DOHH2 (cell line): ENCODE measurements at regions not wholly inside any gene's neighbourhood (a gene's known extent, or its start where the extent isn't known, plus 50 kb on each side); places are given as distances from the start of the nearest gene placed in this dataset.

ENCODE experiments used
- H3F3A ChIP-seq: fragments of 200-600 bp; sonication (generic), shearing (Covaris generic); 2 replicates; pipeline ENCODE4 v1.6.0; 2016; ENCODE audit warnings: antibody characterized with exemption, mild to moderate bottlenecking; ENCODE audit not compliant: control insufficient read depth, insufficient read depth
- H3K27ac ChIP-seq: fragments of 200-600 bp; sonication (generic); 2 replicates; pipeline ENCODE4 v1.5.1; 2014; ENCODE audit warnings: low read depth, mild to moderate bottlenecking, low read length, moderate library complexity
- H3K27me3 ChIP-seq: fragments of 200-600 bp; sonication (generic); 2 replicates; pipeline ENCODE4 v1.6.1; 2014; ENCODE audit warnings: mild to moderate bottlenecking, low read length, mixed read lengths; ENCODE audit not compliant: control insufficient read depth
- H3K36me3 ChIP-seq: fragments of 200-600 bp; sonication (generic); 2 replicates; pipeline ENCODE4 v1.6.1; 2014; ENCODE audit warnings: mild to moderate bottlenecking, low read length, moderate library complexity, mixed read lengths; ENCODE audit not compliant: control insufficient read depth
- H3K4me1 ChIP-seq: fragments of 200-600 bp; sonication (generic); 2 replicates; pipeline ENCODE4 v1.6.1; 2014; ENCODE audit warnings: mild to moderate bottlenecking, low read length, mixed read lengths; ENCODE audit not compliant: control insufficient read depth
- H3K4me2 ChIP-seq: fragments of 200-600 bp; sonication (generic); 2 replicates; pipeline ENCODE4 v1.6.0; 2014; ENCODE audit warnings: mild to moderate bottlenecking, low read length, moderate library complexity
- H3K4me3 ChIP-seq: fragments of 200-600 bp; sonication (generic); 2 replicates; pipeline ENCODE4 v1.5.1; 2014; ENCODE audit warnings: mild to moderate bottlenecking, low read length, mixed read lengths
- H3K79me2 ChIP-seq: fragments of 200-600 bp; sonication (generic); 2 replicates; pipeline ENCODE4 v1.6.1; 2014; ENCODE audit warnings: mild to moderate bottlenecking, low read length, mixed read lengths; ENCODE audit not compliant: control insufficient read depth
- H3K9me2 ChIP-seq: fragments of 200-600 bp; sonication (generic); replicated peaks from 2 replicates; pipeline ENCODE4 v1.6.1; 2014; ENCODE audit warnings: mild to moderate bottlenecking, low read length, mixed read lengths; ENCODE audit not compliant: control insufficient read depth
- H3K9me3 ChIP-seq: fragments of 200-600 bp; sonication (generic); 2 replicates; pipeline ENCODE4 v1.6.1; 2014; ENCODE audit warnings: antibody characterized with exemption, low read length, mixed read lengths; ENCODE audit not compliant: control insufficient read depth, insufficient read depth
- H4K20me1 ChIP-seq: fragments of 200-600 bp; sonication (generic); 2 replicates; pipeline ENCODE4 v1.6.0; 2014; ENCODE audit warnings: low read depth, mild to moderate bottlenecking, antibody characterized with exemption, low read length, moderate library complexity; ENCODE audit not compliant: control insufficient read depth, insufficient read depth
- CTCF ChIP-seq: fragments of 200-600 bp; sonication (generic); IDR thresholded peaks from one replicate; pipeline ENCODE4 v1.5.1; 2014; ENCODE audit warnings: antibody characterized with exemption, mild to moderate bottlenecking, low read depth, low read length; ENCODE audit not compliant: poor library complexity, severe bottlenecking
- EZH2phosphoT487 ChIP-seq: fragments of 200-600 bp; sonication (generic); IDR thresholded peaks from 2 replicates; pipeline ENCODE4 v1.6.1; 2017; ENCODE audit warnings: borderline replicate concordance, mild to moderate bottlenecking, antibody characterized with exemption, low read length, moderate library complexity, mixed read lengths

GRCh38 chr1:117289316-117289870 is 77.9 kb upstream of the MAN1A2 start:
- Histone ChIP-seq H4K20me1 (no peaks in the 10 kb centered on the region), H3K9me3 (no peaks in the 10 kb centered on the region), H3K79me2 (no peaks in the 10 kb centered on the region), H3K4me1 (no peaks in the 10 kb centered on the region), H3K36me3 (no peaks in the 10 kb centered on the region), H3K4me2 (no peak overlapping the region), H3K9me2 (no peaks in the 10 kb centered on the region), H3K4me3 (no peak overlapping the region), H3K27ac (no peak overlapping the region), H3F3A (no peaks in the 10 kb centered on the region), H3K27me3 (peaks cover 3% of the 10 kb centered on the region; the same call in 1 of the 2 replicates)
- no peak for TF ChIP-seq CTCF
- TF ChIP-seq EZH2phosphoT487, result no peak

- Histone ChIP-seq H3F3A (no peaks in the 10 kb centered on the region), H3K4me3 (no peak overlapping the region), H3K9me2 (no peaks in the 10 kb centered on the region), H3K9me3 (no peaks in the 10 kb centered on the region), H3K27me3 (peaks cover 3% of the 10 kb centered on the region; the same call in 1 of the 2 replicates), H3K4me2 (no peak overlapping the region), H3K27ac (no peak overlapping the region), H4K20me1 (no peaks in the 10 kb centered on the region), H3K4me1 (no peaks in the 10 kb centered on the region), H3K36me3 (no peaks in the 10 kb centered on the region), H3K79me2 (no peaks in the 10 kb centered on the region)
- TF ChIP-seq EZH2phosphoT487, result no peak
- no peak for TF ChIP-seq CTCF
These were observed 75.8 kb upstream of the VTCN1 start for GRCh38 chr1:117286562-117286961.

- H3K27ac ChIP-seq, result no peak overlapping the region
- no peaks in the 10 kb centered on the region for H3F3A ChIP-seq
- H3K36me3 ChIP-seq, result no peaks in the 10 kb centered on the region
- H4K20me1 ChIP-seq, result no peaks in the 10 kb centered on the region
- H3K79me2 ChIP-seq, result no peaks in the 10 kb centered on the region
- H3K9me3 ChIP-seq, result no peaks in the 10 kb centered on the region
- no peak overlapping the region for H3K4me3 ChIP-seq
- no peaks in the 10 kb centered on the region for H3K9me2 ChIP-seq
- no peak for TF ChIP-seq EZH2phosphoT487
- TF ChIP-seq CTCF, result no peak
- no peaks in the 10 kb centered on the region for H3K4me1 ChIP-seq
- no peak overlapping the region for H3K4me2 ChIP-seq
- peaks cover 3% of the 10 kb centered on the region; the same call in 1 of the 2 replicates for H3K27me3 ChIP-seq
These were observed 75.4 kb upstream of the VTCN1 start for GRCh38 chr1:117286145-117286544.
